Neural crest cell (in vitro differentiated cells): ENCODE measurements at regions not wholly inside any gene's neighbourhood (a gene's known extent, or its start where the extent isn't known, plus 50 kb on each side); places are given as distances from the start of the nearest gene placed in this dataset.
"Not testable (repeated sequence)": the region's sequence is repeated elsewhere in the genome, so short reads cannot be mapped to it uniquely, and the experiment has no call there.

ENCODE experiments used
- DNase-seq: peaks from one replicate; pipeline ENCODE4 v3.0.0; 2021; ENCODE audit warnings: low read depth, mixed read lengths, low spot score
- H3K27ac Mint-ChIP-seq: one replicate; pipeline ENCODE4 v1.8.0; 2021; ENCODE audit warnings: mild to moderate bottlenecking, mixed read lengths; ENCODE audit not compliant: unreplicated experiment
- H3K27me3 Mint-ChIP-seq: 2 replicates; pipeline ENCODE4 v1.8.0; 2021; ENCODE audit warnings: low read depth, mild to moderate bottlenecking, mixed read lengths
- H3K36me3 Mint-ChIP-seq: 2 replicates; pipeline ENCODE4 v1.8.0; 2021; ENCODE audit warnings: low read depth, mild to moderate bottlenecking, mixed read lengths
- H3K4me1 Mint-ChIP-seq: 2 replicates; pipeline ENCODE4 v1.8.0; 2021; ENCODE audit warnings: mixed read lengths
- H3K4me3 Mint-ChIP-seq: one replicate; pipeline ENCODE4 v1.8.0; 2021; ENCODE audit warnings: mild to moderate bottlenecking, mixed read lengths
- H3K9me3 Mint-ChIP-seq: 2 replicates; pipeline ENCODE4 v1.8.0; 2021; ENCODE audit warnings: mixed read lengths
- CTCF ChIP-seq: fragments of 200-600 bp; sonication (generic); conservative IDR thresholded peaks from 2 replicates; pipeline ENCODE4 v1.5.0; 2021; ENCODE audit warnings: antibody characterized with exemption, mild to moderate bottlenecking

DNA sequence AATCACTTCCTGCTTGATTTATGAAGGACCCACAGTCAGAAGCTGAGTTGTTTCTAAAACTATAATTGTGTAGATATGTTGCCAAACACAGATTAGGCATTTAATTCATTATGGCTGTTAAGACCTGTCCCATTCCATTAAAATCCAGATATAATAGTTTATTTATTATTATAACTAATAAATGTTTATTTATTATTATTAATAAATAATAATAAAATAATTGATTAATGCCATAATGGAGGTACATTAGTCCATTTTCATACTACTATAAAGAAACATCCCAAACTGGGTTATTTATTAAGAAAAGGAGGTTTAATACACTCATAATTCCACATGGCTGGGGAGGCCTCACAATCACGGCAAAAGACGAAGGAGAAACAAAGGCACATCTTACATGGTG is 1240.9 kb downstream of the CDH11 start:
- Mint-ChIP-seq H3K4me3 (no peak overlapping the region), H3K36me3 (no peaks in the 10 kb centered on the region), H3K4me1 (no peaks in the 10 kb centered on the region), H3K9me3 (no peaks in the 10 kb centered on the region), H3K27me3 (no peaks in the 10 kb centered on the region), H3K27ac (no peak overlapping the region)
- no peak for TF ChIP-seq CTCF
- DNase-seq: no peak

- TF ChIP-seq CTCF: no peak
- Mint-ChIP-seq H3K4me1 (no peaks in the 10 kb centered on the region), H3K36me3 (no peaks in the 10 kb centered on the region), H3K27ac (no peak overlapping the region), H3K4me3 (no peak overlapping the region), H3K27me3 (no peaks in the 10 kb centered on the region), H3K9me3 (peaks cover 5% of the 10 kb centered on the region)
- no peak for DNase-seq
Observed at GRCh38 chr16:63877401-63877800, 1244.5 kb downstream of the CDH11 start.

- TF ChIP-seq CTCF: no peak
- no peaks in the 10 kb centered on the region for H3K27me3 Mint-ChIP-seq
- no peak overlapping the region for H3K27ac Mint-ChIP-seq
- no peak overlapping the region for H3K4me3 Mint-ChIP-seq
- DNase-seq: no peak
- H3K36me3 Mint-ChIP-seq: no peaks in the 10 kb centered on the region
- peaks cover 5% of the 10 kb centered on the region for H3K9me3 Mint-ChIP-seq
- H3K4me1 Mint-ChIP-seq: no peaks in the 10 kb centered on the region
Observed at GRCh38 chr16:63876103-63876502, 1245.8 kb downstream of the CDH11 start.

DNA sequence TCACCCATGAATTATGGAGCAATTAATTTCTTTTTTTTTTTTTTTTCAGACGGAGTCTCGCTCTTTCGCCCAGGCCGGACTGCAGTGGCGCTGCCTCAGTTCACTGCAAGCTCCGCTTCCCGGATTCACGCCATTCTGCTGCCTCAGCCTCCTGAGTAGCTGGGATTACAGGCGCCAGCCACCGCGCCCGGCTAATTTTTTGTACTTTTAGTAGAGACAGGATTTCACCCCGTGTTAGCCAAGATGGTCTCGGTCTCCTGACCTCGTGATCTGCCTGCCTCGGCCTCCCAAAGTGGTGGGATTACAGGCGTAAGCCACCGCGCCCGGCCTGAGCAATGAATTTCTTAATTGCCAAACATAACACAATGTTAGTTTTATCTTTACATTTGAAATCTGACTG is 1261.2 kb downstream of the CDH11 start:
- H3K9me3 Mint-ChIP-seq, H3K36me3 Mint-ChIP-seq, H3K4me1 Mint-ChIP-seq: not testable (repeated sequence)

DNA sequence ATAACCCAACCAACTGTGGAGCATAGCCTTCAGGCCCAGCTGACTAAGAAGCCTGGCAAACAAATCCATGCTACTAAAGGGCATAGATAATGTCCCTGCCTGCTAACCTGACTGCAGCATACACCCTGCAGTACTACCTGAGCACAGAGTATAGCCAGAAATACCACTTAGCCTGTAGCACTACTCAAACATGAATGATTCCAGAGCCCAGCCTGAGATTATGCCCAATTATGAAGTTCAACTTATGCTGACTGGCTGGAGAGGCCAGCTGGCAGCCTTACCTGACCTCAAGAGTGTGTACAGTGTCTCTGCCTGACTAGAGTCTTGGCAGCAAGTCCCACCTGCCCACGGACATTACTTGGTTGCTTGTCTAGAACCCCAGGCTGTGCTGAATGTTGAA is 1265.3 kb downstream of the CDH11 start:
- no peak for TF ChIP-seq CTCF
- Mint-ChIP-seq H3K36me3 (no peaks in the 10 kb centered on the region), H3K4me1 (no peaks in the 10 kb centered on the region), H3K27me3 (no peaks in the 10 kb centered on the region), H3K4me3 (no peak overlapping the region), H3K9me3 (no peaks in the 10 kb centered on the region), H3K27ac (no peak overlapping the region)
- no peak for DNase-seq

More for the DNA sequence above, 1261.2 kb downstream of the CDH11 start:
- not testable (repeated sequence) for H3K27me3 Mint-ChIP-seq, H3K4me3 Mint-ChIP-seq, H3K27ac Mint-ChIP-seq, DNase-seq

DNA sequence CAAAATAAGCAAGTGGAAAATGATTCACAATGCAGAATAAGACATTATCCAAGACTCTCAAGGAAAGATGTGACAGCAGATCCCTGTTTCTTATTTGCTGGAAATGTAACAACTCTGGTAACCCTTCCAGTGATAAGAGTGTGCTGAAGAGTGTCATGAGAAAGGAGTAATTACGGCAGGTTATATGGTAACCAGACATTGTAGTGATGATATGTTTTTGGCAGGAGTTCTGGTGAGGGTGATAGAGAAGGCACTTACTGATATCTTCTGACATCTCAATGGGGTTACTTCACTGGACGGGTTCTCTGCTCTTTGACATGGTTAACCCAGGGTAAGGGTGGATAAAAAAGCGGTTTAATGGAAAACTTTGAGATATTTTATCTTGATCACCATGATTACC is 1270.9 kb downstream of the CDH11 start:
- H3K27me3 Mint-ChIP-seq: no peaks in the 10 kb centered on the region
- H3K36me3 Mint-ChIP-seq: no peaks in the 10 kb centered on the region
- peaks cover 4% of the 10 kb centered on the region for H3K4me1 Mint-ChIP-seq
- no peak overlapping the region for H3K27ac Mint-ChIP-seq
- TF ChIP-seq CTCF: no peak
- no peaks in the 10 kb centered on the region for H3K9me3 Mint-ChIP-seq
- no peak overlapping the region for H3K4me3 Mint-ChIP-seq
- no peak for DNase-seq
